ENCODE measurements at regions not wholly inside any gene's neighbourhood (a gene's known extent, or its start where the extent isn't known, plus 50 kb on each side); places are given as distances from the start of the nearest gene placed in this dataset.
A peak's percentile ranks its signal among the peaks of the same experiment; 100 is the strongest.
"Not testable (repeated sequence)": the region's sequence is repeated elsewhere in the genome, so short reads cannot be mapped to it uniquely, and the experiment has no call there.

DNA sequence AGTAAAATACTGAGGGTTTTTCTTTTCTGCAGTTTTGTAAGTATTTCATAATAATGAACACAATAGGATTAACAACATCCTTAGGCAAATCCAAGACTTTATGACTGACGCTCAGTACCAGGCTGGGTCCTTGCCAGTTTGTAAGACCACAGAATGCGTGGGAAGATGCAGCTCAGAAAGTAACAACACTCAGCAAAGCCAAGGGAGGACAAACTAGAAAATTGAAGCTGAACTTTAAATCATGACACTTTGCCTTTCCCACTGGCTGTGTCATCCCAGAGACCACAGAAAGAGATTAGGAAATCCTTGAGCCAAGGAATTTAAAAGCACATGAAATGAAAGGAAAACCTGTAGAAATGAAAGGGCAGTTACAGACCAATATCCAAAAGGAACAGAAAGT is 426.3 kb upstream of the CHRM3 start:
- DNase-seq: no peak
- ATAC-seq: peak in 1 of 2 donors; percentile 35
- intact Hi-C loops (cut with DNase I): no loop called here

DNA sequence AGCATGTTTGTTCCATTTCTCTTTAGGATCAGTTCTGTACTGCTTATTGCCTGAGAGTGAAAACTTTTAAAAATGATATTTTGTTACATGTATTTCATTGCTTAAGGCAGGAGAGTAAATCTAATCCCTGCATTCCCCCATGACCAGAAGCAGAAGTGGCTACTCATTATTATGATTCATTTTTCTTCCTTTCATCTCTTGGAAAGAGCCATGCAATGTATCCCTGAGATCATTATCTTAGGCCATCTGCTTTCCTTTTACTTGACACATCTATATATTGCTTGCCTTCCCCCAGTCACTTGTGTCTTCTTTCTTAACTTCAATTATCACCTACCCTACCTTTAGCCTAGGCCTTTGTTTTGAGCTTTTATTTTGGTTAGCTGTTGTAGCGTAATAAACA is 430.4 kb upstream of the CHRM3 start:
- intact Hi-C loops (cut with DNase I): no loop called here
- DNase-seq (no peak), ATAC-seq (no peak)

DNA sequence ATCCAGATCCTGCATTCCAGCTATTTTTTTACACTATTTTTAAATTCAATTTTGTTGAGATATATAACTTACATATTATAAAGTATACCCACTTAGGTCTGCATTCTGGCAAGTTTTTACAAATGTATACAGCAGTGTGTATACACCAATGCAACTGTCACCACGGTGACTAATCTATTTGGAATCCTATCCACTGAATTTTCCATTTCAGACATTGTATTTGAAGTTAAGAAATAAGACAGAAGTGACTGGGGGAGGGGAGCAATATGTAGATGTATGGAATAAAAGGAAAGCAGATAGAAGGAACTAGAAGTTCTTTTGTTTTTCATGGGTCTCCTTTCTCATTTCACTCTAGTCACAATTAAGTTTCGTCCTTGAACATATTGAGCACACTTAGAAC is 431.5 kb upstream of the CHRM3 start:
- intact Hi-C loops (cut with DNase I): no loop called here
- DNase-seq: no peak
- ATAC-seq: no peak

DNA sequence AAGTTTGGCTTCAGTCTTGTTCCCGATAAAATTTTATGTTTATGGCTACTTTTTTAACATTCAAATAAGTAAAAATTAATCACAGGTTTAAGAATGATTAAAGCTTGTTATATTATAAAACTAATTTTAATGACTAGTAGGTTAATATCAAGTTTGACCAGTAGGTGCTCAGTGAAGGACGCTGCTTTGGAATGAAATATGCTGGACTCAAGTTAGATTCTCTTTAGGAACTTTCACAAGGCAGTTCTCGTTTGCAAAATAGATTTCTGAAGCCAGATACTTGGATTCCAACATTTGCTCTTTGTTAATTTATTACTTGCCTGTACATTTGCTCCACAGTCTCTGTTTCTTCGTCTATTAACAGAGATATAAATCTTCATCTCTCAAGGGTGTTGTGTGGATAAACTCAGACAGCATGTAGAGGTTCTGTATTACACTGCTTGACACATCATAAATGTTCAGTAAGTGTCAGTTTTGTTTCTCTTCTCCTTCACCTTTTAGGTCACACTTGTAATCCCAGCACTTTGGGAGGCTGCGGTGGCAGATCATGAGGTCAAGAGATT is 432.8 kb upstream of the CHRM3 start:
- DNase-seq (no peak), ATAC-seq (no peak)
- intact Hi-C loops (cut with DNase I): no loop called here

DNA sequence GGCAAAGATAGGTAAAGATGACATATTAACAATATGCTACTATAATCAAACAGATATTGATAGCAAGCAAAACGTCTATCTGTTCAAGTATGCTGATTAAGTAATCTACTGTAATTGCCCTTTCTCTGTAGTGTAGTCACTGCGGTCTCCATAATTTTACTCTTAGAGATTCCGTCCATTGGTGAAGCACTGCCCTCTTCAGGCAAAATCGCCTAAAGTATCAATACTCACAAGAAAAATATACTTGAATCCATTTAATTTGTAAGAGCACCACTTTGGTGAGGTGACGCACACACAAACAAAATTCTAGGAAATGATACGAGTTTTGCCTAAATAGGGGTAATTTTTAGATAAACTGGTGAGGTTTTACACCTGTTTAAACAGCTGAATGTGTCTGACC is 434.6 kb upstream of the CHRM3 start:
- ATAC-seq: no peak
- intact Hi-C loops (cut with DNase I): no loop called here
- no peak for DNase-seq

DNA sequence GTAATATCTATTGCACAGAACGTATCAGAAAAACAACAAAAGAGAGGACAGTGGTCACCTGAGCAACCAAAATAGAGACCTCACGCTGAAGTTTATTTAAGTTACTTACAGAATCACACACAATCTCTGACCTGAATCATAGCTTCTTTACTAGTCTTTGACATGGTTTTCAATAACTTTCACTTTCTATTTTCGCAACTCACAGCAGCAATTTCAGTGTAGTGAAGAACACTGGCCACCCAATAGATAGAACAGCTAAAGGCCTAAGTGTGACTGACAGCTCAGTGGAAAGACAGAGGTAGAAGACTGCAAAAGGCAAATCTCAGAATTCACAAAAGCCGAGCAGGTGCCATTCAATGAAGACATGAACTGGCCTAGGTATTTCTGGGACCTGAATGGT is 435.6 kb upstream of the CHRM3 start:
- ATAC-seq (no peak), DNase-seq (no peak)
- intact Hi-C loops (cut with DNase I): no loop called here

DNA sequence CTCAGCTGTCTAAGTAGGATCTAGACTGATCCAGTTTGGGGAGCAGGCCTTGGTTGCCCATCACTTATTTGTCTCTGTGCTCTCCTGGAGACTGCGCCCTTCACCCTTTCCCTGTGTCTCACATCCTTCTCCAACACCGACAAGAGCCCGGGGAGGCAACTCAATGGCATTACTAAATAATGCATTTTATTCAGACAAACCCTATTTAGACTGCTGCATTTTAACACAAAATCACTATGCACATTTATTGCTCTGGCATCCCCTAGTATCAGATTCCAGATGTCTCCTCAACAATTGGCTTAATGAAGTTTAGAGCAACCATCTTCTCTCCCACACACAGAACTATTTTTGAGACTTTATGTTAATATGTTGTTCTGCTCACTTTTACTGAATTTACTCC is 436.4 kb upstream of the CHRM3 start:
- intact Hi-C loops (cut with DNase I): no loop called here
- ATAC-seq: no peak
- no peak for DNase-seq

DNA sequence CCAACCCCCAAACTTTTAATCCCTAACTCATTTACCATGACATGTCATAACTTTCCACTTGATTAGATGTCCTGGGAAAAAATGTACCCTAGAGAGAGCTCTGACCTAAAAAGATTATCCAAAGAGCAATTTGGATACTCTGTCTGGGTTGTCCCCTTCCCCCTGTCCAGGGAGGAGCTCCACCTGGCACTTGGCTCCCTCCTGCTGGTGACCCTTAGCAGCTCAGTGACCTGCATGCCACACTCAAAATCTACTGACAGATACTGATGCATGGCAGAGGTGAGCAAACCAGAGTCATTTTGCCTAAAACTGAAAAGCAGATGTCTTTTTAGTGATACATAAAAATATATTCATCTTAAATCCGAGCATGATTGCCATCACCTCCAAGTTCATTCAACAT is 442.3 kb upstream of the CHRM3 start:
- intact Hi-C loops (cut with DNase I): no loop called here
- ATAC-seq (no peak), DNase-seq (no peak)

DNA sequence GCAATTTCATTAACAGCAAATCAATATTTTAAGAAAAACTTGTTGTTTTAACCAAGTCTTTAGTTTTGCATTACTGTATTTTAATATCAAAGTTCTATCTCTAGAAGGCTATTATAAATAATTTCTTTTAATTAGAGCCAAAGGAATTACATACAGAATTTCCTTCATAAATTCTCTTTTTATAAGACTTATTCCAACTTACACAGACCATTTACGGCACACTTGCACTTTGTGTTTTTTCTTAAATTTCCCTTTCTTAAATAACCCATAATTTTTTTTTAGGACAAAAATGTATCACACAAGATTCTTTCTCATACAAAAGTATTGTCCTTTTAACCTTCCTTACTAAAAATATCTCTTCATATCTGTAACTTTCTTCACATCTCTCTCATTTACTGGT is 458.5 kb upstream of the CHRM3 start:
- ATAC-seq: no peak
- DNase-seq: no peak
- intact Hi-C loops (cut with DNase I): no loop called here

DNA sequence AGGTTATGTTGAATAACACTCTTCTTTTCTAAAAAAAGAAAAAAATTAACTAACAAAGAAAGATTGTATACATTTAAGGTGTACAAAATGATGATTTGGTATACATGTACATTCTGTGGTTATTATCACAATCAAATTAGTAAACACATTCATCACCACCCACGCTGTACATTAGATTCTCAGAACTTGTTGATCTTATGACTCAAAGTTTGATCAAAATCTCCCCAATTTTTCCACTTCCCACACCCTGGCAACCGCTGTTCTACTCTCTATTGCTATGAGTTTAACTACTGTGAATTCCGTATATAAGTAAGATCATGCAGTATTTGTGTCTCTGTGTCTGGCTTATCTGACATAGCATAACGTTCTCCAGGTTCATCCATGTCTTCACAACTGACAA is 469.5 kb upstream of the CHRM3 start:
- intact Hi-C loops (cut with DNase I): no loop called here
- no peak for ATAC-seq
- no peak for DNase-seq

DNA sequence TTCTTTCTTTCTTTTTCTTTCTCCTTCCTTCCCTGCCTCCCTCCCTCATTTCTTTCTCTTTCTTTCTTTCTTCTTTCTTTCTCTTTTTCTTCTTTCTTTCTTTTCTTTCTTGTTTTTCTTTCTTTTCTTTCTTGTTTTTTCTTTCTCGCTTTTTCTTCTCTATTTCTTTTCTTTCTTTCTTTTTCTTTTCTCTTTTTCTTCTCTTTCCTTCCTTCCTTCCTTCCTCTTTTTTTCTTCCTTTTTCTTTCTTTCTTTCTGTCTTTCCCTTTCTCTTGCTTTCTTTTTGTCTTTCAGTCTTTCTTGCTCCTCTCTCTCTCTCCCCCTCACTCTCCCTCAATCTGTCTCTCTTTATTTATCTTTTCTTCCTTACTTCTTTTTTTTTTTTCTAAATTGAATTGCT is 472.0 kb upstream of the CHRM3 start:
- intact Hi-C loops (cut with DNase I): no loop called here
- no peak for DNase-seq
- ATAC-seq: no peak

DNA sequence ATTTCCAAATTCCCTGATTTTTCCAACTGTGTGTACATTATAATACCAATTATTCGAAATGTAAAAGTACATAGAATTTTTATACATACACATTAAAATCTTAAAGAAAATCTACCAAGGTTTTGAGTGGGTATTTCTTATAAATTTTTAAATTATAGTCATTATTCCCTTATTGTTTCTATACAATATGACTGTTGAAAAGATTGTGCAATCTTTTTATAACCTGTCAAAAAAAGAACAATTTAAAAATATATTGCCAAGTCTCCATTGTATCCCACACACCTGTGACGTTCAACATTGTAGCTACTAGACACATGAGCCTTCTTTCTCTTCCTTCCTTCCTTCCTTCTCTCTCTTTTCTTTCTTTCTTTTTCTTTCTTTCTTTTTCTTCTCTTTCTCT is 473.2 kb upstream of the CHRM3 start:
- ATAC-seq: no peak
- DNase-seq: no peak
- intact Hi-C loops (cut with DNase I): no loop called here

DNA sequence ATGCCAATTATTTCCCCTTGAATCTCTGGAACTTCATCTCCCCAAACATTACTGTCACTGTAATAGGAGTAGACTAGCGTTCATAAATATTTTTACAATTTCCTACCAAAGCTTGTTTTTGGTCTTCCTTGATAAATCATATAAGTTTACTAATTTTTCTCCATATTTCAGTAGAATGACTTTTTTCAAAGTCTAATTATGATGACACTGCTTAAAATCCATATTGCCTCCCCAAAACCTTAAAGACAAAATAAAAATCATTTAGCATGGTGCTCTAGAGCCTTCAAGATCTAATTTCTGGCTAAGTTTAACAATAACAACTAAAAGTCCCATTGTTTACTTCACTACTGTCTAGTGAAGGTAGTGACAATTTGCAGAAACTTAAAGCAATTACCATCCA is 474.2 kb upstream of the CHRM3 start:
- intact Hi-C loops (cut with DNase I): no loop called here
- ATAC-seq (no peak), DNase-seq (no peak)

DNA sequence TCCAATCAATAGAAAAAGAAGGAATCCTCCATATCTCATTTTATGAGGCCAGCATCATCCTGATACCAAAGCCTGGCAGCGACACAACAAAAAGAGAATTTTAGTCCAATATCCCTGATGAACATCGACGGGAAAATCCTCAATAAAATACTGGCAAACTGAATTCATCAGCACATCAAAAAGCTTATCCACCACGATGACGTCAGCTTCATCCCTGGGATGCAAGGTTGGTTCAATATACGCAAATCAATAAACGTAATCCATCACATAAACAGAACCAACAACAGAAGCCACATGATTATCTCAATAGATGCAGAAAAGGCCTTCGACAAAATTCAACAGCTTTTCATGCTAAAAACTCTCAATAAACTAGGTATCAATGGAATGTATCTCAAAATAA is 483.6 kb upstream of the CHRM3 start:
- intact Hi-C loops (cut with DNase I); ATAC-seq; DNase-seq: not testable (repeated sequence)

DNA sequence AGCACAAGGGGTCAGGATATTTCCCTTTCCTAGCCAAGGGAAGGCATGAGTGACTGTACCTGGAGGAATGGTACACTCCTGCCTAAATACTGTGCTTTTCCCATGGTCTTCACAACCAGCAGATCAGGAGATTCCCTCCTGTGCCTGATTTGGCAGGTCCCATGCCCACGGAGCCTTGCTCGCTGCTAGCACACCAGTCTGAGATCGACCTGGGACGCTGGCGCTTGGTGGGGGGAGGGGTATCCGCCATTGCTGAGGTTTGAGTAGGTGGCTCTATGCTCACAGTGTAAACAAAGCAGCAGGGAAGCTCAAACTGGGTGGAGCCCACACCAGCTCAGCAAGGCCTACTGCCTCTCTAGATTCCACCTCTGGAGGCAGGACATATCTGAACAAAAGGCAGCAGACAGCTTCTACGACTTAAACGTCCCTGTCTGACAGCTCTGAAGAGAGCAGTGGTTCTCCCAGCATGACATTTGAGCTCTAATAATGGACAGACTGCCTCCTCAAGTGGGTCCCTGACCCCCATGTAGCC is 486.0 kb upstream of the CHRM3 start:
- no peak for DNase-seq
- ATAC-seq: no peak
- intact Hi-C loops (cut with DNase I): no loop called here

DNA sequence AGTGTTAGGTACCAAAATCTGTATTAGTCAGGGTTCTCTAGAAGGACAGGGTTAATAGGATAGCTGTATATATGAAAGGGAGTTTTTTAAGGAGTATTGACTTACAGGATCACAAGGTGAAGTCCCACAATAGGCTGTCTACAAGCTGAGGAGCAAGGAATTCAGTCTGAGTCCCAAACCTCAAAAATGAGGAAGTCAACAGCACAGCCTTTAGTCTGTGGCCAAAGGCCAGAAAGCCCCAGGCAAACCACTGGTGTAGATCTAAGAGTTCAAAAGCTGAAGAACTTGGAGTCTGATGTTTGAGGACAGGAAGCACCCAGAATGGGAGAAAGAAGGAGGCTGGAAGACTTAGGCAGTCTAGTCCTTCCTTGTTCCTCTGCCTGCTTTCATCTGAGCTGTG is 487.5 kb upstream of the CHRM3 start:
- intact Hi-C loops (cut with DNase I): no loop called here
- DNase-seq (no peak), ATAC-seq (no peak)

DNA sequence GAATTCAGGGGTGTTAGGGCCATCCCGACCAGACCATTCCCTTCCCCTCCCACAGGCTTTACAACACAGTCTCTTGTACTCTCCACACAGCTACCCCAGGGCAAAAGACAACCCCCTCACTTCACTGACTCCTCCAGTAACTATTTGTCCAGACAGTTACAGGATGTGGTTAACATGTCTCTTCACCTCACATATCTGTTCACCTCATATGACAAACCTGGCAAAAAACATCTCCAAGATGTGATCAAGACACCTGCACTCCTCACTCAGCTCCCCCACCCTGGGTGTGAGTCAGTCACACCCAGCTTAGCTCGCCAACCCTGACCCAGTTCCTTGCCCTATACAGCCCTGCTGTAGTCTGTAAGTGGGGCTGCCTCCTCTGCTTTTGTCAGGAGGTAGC is 490.5 kb upstream of the CHRM3 start:
- DNase-seq: no peak
- intact Hi-C loops (cut with DNase I): no loop called here
- no peak for ATAC-seq

DNA sequence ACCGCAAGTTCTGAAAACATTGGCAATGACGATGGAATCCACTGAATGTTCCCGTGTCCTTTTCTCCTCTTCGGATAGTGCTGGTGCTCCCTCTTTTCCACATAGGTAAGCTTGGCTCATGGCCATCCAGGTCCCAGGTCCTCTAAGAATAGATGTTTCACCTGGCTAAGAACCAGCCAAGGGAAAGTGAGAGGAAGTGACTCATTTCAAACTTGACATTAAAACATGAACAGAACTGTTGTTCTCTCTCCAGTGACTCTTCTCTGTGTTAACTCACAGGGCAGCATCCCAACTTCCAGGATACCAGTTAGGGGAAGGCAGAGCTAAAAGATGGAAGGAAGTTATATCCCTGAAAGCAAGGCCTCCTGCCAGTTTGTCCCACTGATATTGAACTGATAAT is 493.8 kb upstream of the CHRM3 start:
- ATAC-seq: no peak
- no peak for DNase-seq
- intact Hi-C loops (cut with DNase I): no loop called here

DNA sequence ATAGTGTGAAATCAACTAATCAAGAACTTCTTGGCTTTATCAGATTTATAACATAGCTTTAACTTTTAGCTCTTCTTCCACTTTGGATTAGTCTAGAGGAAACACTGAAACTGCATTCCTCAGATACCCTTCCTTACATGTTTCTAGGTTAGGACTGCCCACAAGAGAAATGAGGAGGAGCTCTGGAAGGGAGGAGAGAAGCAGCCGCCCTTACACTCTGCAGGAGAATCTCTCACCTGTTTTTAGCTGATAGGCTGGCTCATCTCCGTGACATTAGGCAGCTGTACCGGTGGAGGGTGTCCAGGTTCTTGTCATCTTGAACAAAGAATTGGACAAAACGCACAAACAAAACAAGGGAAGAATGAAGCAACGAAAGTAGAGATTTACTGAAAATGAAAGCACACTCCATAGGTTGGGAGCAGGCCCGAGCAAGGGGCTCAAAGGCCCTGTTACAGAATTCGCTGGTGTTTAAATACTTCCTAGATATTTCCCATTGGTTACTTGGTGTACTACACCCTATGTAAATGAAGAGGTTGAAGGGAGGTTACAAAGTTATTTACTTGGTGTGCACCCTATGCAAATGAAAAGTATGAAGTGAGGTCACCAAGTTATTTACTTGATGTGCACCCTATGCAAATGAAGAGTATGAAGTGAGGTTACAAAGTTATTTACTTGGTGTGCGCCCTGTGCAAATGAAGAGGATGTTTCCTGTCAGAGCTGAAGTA is 524.9 kb upstream of the CHRM3 start:
- DNase-seq (no peak), ATAC-seq (no peak)
- intact Hi-C loops (cut with DNase I): no loop called here

DNA sequence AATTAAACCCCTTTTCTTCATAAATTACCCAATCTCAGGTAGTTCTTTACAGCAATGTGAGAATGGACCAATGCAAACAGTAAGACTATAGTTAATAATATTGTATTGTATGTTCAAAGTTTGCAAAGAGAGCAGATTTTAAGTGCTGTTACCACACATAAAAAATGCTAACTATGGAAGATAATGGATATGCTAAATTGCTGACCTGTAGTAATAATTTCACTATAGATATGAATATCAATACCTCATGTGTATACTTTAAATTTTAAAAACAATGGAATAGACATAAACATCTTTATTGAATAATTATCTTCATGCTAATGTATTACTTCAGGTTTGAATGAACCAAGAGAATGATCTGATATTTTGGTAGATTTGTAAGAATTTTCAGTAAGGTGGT is 552.4 kb upstream of the CHRM3 start:
- ATAC-seq: no peak
- no peak for DNase-seq
- intact Hi-C loops (cut with DNase I): no loop called here

DNA sequence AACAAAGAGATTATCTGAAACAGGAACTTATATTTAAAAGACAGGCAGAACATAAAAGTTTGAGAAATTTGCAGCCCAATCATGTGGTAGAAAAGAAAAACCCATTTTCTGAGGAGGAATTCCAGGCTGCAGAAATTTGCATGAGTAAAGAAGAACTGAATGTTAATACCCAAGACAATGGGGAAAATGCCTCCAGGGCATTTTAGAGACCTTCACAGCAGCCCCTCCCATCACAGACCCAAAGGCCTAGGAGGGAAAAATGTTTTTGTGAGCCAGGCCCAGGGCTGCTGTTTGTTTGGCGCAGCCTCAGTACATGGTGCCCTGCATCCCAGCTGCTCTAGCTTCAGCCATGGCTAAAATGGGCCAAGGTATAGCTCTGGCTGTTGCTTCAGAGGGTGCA is 554.3 kb upstream of the CHRM3 start:
- intact Hi-C loops (cut with DNase I): no loop called here
- DNase-seq: no peak
- ATAC-seq: no peak
